Hippocampal formation (tissue), 2 donors: ENCODE measurements at regions not wholly inside any gene's neighbourhood (a gene's known extent, or its start where the extent isn't known, plus 50 kb on each side); places are given as distances from the start of the nearest gene placed in this dataset.
"Not testable (repeated sequence)": the region's sequence is repeated elsewhere in the genome, so short reads cannot be mapped to it uniquely, and the experiment has no call there.

Source experiments
- DNase-seq, 2 donors: peaks; one replicate each; lab custom pipeline; 2025; lab: John Stamatoyannopoulos, UW

DNA sequence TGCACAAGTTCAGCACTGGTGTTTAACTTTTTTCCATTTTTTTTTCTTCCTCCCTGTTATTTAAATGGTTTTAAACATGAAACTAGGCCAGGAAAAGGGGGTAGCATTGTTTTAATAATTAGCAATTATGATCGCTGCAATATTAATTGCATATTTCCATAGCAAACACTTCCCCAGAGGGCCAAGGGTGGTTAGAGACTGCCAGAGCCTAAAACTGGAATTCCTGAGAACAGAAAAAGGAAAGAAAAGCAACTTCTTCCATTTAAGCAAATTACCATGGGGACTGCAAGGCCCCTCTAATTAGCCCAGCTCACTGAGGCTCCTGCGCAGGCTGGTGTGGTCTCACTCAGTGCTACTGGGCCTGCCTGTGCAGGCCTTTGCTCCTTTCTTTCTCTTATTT lies 201.5 kb downstream of the SMAD2 start:
- DNase-seq = no peak

DNA sequence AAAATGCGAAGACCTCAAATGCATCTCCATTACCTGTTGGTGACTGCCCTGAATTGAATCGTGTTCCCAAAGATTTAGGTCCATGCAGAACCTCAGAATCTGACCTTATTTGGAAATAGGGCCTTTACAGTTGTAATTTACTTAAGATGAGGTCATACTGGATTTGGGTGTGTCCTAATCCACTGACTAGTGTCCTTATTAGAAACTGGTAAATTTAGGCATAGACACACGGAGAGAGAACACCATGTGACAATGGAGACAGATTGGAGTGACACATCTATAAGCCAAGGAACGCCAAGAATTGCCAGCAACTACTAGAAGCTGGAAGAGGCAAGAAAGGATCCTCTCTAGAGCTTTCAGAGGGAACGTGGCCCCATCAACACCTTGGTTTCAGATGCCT lies 203.1 kb downstream of the SMAD2 start:
- DNase-seq = no peak

DNA sequence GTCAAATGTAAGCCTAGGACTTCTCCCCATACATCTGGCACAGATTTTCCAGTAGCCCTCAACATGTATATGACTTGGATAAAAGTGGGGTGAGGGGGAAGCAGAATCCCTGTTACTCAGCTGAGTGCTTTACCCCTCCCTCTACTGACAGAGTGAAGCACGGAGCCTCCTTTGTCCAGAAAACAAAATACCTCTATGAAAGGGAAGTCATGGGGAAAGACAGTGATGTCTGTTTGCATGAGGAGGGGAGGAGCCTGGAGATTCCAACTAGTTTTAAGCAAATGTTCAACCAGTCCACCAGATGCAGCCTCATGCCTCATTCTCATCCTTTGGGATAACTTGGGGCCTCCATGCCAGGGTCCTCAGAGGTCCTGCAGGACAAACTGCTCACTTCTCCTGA lies 203.9 kb downstream of the SMAD2 start:
- DNase-seq = no peak

DNA sequence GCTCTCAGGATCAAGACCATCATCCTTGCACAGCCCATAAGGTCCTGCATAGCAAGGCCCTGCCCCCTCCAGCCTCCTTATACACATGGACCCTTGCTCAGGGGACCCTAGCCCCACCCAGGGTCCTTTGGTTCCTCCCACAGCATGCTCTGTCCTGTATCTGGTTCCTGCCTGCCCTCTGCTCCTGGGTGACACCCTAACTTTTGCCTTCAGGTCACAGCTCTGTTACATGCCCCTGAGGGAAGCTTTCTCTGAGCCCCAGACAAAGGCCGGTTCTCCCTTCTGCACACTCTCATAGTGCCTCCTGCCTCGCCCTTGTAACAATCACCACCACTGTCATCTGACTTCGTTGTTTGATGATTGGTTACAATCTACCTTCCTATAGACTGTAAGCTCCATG lies 204.8 kb downstream of the SMAD2 start:
- DNase-seq = no peak

DNA sequence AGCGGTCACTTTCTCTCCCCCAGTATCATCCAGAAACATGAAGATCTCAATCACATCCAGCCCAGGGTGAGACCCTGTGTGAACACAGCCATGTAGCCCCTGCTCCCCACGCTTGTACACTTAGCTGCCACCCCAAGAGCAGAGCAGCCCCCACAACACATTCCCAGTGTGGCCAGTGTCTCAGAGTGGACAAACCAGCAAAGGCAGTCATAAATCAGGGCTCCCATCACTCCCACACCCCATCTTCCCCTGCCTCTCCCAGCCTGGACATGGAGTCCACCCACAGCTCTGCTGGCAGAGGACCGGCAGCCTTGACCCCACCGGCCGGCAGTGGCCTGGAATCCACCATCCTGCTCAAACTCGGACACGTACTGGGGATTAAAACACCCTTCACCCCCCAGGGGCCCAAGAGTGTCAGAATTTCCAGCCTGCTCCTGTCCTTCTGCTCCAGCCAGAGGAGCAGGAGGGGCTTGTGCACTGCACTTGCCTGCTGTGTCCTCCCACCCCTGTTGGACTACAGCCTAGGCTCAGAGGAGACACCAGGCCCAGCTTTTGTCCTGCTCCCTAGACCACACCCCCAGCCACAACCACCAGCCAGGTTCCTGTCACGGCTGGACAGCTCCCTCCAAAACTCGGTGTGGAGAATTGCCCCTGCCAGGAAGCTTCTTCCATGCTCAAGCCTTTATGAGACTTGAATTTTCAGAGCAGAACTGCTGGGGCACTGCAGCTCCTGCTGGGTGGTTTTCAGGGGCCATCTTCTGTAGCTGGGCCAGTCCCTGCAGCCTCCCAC lies 206.1 kb downstream of the SMAD2 start:
- DNase-seq = no peak

DNA sequence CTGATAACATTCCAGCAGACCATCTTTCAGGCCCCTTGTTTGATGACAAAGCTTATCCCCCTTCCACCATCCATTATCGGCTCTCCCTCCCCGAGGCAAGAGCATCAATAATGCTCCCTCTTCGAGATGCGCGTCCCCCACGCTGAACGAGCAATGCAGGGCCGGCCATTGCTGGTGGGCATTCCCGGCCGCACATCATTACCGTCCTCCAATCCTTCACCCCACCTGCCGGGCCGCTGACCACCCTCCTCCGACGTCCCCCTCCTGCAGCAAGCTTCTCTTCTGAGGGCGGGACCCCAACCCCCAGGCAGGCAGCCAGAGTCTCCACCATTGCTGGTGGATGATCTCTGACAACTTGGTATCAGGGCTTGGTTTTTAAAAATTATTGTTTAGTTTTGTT lies 208.6 kb downstream of the SMAD2 start:
- no peak for DNase-seq

DNA sequence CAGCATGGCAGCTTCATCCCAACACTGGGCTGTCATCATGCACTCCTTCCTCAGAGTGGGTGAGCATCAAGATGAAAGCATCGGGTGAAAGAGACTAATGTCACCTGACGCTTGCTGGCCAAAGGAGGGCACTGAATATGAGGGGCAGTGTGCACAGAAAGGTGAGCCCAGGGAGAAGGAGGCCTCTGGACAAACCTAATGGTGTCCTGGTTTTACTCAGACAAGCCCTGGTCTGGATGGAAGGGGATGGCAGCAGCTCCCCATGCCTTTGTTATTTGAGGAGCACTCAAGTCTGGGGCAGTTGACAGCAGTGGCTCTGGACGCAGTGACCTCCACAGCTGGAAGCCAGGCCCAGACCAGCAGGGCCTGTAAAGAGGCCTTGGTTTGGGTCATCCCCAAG lies 209.7 kb downstream of the SMAD2 start:
- DNase-seq = no peak

DNA sequence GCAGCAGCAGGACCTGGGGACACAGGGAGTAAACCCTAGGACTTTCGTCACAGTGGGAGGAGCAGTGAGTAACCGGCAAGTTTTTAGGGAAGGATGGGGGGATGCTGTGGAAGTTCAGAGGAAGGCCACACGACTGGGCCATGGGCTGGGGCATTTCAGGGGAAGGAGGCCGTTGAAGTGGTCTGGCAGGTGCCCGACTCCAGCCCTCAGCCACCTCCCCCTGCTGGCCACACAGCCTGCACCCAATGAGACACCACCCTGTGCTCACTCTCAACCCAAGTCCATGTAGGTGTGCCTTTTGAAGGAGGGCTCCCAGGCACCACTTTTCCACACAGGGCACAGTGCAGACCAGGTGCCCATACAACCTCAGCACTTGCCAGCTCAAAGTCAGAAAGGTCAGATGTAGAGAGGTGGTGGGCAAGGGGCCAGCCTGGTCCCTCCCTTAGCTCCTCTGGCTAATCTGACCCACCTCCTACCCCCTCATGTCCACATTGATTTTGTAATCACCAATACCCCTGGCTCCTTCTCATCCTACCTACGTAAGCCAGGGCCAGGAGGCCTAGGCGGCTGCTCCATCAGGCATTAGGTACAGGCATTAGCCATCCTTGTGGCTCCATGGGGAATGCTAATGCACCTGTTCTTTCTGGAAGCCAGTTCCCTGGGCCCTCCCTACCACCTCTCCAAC lies 211.2 kb downstream of the SMAD2 start:
- no peak for DNase-seq

DNA sequence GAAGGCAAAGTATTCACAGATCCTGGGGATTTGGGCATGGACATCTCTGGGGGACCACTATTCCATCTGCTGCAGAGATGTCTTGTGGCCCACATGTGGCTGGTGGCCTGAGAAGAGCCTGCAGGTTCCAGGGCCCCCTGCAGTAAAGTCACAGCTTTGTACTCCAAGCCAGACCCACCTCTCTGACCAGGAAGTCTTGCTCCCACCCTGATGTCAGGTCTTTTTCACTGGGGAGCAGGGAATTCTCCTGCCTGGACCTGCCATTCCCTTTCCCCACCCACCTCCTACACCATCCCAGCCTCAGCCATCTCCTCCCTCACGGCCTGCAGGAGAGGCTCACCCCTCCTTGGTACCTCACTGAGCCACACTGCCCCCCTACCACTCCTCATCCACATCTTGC lies 211.8 kb downstream of the SMAD2 start:
- DNase-seq = no peak

DNA sequence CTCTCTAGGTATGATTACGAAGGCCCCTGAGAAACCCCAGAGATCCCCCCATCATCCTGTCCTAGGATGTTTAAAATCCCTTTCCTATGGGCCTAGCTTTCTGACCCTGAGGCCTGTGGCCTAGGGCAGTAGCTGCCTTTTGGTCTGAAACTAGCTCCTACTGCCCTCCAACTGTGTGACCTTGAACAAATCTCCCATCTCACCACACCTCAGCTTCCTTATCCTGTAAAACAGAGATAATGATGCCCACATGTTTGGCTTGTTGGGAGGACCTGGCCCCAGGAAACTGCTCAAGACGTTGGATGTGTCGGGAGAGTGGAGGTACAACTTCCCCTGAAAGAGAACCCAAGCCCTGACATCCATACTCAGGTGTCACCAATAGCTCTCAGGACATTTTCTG lies 213.2 kb downstream of the SMAD2 start:
- no peak for DNase-seq

DNA sequence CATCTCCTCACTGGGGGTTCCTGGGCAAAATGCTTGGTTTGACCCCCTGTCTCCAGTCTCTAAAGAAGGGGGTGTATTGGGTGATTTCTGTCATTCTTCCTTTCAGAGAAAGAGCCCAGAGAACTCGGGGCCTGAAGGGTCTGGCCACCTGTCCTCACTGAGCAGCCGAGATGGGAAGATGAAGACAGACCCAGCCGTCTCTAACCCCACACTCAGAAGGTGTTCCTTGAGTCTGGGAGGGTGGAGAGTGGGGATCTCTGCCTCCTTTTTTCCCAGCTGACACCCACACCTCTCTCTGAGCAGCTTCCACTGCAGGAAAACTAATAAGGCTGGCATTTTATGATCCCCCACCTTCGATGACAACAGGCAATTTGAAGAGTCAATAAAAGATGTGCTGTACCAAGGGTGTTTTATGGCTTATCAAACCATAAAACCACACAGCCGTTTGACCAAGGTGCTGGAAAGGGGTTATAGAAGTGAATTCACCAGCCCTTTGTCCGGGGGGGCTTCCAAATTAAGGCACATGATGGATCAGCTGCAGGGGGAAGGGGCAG lies 213.8 kb downstream of the SMAD2 start:
- no peak for DNase-seq

DNA sequence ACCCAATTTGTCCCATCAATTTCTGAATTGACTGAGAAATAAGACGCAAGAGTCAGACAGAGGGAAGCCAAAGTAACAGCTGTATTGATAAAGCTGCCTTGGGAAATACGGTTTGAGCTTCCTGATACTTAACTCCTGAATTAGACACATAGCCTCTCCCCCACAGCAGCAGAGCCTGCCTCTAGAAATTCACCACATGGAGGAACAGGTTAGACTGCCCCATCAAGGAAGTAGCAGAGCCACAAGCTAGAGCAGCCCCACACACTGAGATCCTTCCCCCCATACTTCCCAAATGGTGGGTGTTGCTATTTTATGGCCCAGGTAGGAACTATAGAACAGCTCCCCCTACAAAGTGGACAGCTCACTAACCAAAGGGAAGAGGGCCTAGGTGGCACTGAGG lies 220.0 kb downstream of the SMAD2 start:
- DNase-seq = no peak

DNA sequence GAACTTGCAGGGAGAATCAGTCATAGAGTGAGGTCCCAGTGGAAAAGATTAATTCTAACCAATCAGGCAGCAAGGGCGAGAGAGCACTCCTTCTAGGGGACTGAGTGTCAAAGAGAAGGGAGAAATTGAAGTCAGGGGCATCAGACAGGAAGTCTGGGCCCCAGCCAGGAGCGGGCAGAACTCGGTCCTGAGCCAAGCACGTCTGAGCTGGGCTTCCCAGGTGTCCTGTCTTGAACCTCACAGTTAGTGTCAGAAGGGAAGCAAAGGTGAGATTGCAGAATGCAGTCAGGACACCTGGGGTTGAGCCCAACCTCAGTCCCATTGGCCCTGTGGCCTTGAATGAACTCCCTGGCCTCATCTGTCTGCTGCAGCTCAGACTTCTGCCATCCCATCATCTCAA lies 220.9 kb downstream of the SMAD2 start:
- no peak for DNase-seq

DNA sequence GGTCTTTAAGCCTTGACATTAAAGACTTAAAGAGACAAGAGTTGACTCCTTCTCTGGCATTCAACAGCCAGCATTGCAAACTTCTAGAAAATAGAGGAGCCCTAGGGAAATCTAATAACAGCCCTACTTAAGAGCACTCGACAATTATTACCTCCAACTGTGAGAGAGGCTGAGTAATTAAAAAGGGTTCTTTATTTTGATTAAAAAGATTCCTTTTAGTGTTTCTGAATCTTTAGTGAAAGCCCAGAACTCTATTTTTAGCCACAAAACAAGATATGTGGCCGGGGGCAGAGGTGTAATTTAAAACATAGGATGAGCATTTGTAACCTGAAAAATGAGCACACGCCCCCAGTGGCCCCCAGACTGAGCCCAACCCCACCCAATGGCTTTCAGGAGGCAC lies 222.3 kb downstream of the SMAD2 start:
- no peak for DNase-seq

DNA sequence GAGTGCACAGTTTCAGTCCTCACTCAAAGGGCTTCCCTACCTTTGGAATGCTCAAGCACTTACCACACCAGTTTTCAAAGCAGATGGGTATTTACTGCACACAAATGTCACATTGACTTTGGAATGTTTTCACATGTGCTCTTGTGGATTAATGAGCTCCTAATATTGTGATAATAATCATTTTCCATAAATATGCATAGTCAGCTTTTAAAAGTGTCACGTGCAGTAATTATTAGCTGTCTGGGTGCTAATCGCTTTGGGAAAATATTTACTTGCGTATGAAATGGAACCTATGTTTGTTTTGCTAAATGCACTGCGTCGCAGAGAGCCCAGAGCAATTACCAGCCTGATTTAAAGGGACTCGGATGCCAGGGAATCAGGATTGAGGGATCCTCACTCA lies 229.3 kb downstream of the SMAD2 start:
- no peak for DNase-seq

DNA sequence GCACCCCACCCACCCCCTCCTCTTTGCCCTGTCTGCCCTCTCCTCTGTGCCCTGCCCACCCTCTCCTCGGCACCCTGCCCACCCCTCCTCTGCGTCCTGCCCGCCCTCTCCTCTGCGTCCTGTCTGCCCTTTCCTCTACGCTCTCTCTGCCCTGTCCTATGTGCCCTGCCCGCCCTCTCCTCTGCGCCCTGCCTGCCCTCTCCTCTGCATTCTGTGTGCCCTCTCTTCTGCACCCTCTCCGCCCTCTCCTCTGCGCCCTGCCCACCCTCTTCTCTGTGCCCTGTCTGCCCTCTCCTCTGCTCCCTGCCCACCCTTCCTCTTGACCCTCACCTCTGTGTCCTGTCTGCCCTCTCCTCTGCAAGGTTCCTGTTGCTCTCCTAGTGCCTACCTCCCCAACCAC lies 233.6 kb downstream of the SMAD2 start:
- DNase-seq = no peak

DNA sequence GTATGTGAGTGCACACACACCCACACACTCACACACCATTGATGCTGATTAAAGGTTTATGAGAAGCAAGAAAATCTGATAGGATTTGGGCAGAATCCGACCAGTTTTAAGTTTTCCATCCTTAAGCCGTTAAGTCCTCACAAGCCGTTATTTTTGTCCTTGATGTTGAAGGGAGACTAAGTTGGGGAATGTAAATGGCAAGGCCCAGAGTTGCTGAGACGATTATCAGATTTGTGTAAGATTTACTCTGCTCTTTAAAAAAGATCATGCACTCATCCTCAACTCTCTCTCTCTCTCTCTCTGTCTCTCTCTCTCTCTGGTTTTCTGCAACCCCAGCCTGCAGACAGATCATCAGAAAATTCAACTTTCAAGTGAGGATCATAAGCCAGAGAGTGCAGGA lies 238.8 kb downstream of the SMAD2 start:
- no peak for DNase-seq

DNA sequence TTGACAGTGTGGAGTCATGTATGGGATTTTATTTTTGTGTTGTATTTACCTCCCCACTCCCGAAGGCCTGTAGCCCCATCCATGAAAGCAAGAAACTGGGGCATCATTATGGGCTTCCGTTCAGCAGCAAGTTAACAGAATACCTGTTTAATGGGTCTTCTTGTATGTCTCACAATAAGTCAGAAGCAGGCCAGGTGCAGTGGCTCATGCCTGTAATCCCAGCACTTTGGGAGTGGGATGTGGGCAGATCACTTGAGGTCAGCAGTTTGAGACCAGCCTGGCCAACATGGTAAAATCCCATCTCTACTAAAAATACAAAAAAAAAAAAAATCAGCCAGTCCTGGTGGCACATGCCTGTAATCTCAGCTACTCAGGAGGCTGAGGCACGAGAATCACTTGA lies 239.7 kb downstream of the SMAD2 start:
- DNase-seq = not testable (repeated sequence)

DNA sequence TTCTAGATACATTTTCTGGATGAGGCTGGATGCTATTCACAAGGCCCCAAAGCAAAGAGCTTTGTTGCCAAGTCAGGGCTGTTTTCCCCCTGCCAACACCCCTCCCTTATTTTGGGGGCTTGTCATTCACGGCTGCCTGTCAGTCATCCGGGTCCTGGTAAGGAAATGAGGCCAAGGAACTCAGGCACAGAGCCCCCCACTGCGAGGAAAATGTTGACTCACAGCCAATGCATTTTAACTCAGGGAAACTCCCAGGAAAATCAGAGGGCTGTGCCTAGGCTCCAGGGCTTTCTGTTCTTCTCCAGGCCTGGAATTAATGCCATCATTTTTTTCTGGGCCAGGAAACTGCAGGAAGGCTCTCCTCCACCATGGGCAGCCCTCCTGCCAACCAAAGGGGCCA lies 241.1 kb downstream of the SMAD2 start:
- no peak for DNase-seq

DNA sequence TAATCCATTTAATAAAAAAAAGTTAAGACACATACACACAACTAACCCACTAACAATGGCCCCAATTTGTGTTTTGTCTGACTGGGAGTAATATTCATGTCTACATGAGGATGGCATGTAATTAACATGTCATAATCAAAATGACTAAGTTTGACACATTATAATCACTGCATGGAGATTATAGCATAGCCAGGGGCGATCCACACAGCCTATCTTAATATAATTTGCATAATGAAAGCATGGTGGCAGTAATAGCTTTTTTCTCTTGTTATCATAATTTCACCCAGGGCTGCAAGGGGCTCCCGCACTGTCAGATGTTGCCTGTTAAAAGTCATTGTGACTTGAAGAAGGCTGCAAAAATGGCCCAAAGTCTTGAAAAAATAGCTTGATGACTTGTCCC lies 243.7 kb downstream of the SMAD2 start:
- DNase-seq = no peak

DNA sequence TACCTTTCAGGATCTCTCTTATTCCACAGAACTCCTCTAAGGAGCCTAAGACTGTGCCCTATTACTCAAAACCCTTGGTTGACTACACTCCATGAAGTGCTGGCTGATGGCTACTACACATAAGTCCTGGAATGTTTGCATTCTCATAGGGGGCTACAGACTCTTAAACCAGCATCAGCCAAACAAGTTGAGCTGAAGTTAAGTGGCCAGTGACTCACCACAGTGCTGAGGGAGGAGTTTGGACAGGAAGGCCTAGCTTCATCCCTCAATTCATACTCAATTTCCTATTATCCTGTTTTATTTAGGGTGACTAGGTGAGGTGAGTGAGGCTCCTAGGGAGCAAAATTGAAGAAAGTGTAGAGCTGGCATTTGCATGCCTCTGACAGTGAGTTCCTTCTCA lies 246.7 kb downstream of the SMAD2 start:
- DNase-seq = no peak

DNA sequence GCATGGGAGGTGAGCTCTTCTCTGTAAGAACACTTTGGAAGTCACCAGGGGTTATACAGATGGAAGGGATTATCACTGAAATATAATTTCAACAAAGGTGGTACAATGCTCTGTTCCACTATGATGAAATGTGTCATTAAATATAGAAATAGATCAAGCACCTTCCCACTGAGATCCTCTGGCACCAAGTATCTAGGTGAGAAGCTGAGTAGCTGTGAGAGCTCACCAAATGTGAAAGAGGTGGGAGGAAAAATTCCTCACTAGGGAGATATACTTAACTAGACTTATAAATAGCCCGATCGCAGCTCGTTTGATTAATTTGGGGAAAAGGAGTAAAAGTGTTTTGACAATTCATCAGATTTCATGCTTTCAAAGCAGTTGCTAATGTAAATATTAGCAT lies 247.6 kb downstream of the SMAD2 start:
- no peak for DNase-seq

DNA sequence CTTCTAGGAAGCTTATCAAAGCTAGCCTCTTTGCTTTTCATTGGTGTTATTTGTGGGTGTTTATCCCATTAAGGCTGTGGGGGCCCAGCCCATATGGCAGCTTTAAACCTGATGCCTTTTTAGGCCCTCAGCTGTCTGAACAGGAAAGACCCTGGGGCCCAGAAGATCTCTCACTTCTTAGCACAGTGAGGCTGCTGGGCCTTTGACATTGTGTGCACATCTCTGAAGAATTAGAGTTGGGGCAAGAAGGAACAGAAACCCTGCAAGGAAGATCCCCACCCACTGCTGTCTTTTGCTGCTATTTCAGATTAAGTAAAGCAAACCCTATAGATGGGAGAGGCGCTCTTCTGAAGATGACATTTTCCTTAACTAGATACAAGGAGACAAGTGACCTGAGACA lies 250.0 kb downstream of the SMAD2 start:
- DNase-seq = no peak

DNA sequence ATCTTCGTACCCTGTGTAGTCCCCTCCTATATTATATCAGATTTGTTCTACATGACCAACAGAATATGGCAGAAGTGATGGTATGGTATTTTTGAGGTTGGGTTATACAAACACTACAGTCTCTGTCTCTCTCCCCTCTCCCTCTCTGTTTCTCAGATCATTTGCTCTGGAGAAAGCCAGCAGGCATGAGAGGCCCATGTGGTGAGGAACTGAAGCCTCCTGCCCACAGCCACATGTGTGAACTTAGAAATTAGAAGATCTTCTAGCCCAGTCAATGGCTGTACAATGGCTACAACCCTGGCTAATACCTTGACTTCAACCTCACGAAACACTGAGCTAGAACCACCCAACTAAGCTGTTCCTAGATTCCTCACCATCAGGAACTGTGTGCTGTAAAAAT lies 250.6 kb downstream of the SMAD2 start:
- DNase-seq = no peak
